DOHH2 (cell line): ENCODE measurements at regions not wholly inside any gene's neighbourhood (a gene's known extent, or its start where the extent isn't known, plus 50 kb on each side); places are given as distances from the start of the nearest gene placed in this dataset.

Experiments used
- EZH2phosphoT487 ChIP-seq: fragments of 200-600 bp; sonication (generic); IDR thresholded peaks from 2 replicates; pipeline ENCODE4 v1.6.1; 2017; ENCODE audit warnings: borderline replicate concordance, mild to moderate bottlenecking, antibody characterized with exemption, low read length, moderate library complexity, mixed read lengths
- TF ChIP-seq, protein P1 (sequence below): fragments of 200-600 bp; sonication (generic); IDR thresholded peaks from one replicate; pipeline ENCODE4 v1.5.1; 2014; ENCODE audit warnings: antibody characterized with exemption, mild to moderate bottlenecking, low read depth, low read length; ENCODE audit not compliant: poor library complexity, severe bottlenecking

DNA sequence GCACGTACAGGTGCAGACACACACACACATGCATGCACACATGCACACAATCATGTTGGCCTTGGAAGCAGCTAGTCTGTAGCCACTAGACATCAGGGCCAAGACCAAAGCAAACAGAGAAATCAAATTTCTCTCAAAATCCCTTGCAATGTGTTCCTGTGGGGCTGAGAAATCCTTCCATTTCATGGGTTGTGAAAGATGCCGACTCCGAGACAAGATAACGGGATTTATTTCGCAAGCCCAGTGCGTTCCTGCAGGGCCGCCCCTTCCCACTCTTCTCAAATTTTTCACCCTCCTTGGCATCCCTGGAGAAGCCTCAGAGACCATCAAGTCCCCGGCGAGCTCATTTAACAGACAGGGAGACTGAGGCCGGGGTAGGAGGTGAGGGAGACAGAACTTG lies 366.7 kb downstream of the MN1 start:
- TF ChIP-seq, protein P1, sequence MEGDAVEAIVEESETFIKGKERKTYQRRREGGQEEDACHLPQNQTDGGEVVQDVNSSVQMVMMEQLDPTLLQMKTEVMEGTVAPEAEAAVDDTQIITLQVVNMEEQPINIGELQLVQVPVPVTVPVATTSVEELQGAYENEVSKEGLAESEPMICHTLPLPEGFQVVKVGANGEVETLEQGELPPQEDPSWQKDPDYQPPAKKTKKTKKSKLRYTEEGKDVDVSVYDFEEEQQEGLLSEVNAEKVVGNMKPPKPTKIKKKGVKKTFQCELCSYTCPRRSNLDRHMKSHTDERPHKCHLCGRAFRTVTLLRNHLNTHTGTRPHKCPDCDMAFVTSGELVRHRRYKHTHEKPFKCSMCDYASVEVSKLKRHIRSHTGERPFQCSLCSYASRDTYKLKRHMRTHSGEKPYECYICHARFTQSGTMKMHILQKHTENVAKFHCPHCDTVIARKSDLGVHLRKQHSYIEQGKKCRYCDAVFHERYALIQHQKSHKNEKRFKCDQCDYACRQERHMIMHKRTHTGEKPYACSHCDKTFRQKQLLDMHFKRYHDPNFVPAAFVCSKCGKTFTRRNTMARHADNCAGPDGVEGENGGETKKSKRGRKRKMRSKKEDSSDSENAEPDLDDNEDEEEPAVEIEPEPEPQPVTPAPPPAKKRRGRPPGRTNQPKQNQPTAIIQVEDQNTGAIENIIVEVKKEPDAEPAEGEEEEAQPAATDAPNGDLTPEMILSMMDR: no peak
- TF ChIP-seq EZH2phosphoT487: no peak
